Transverse colon (tissue), 4 donors: ENCODE measurements at regions not wholly inside any gene's neighbourhood (a gene's known extent, or its start where the extent isn't known, plus 50 kb on each side); places are given as distances from the start of the nearest gene placed in this dataset.

ENCODE experiments used
- POLR2A ChIP-seq: fragments of 450-650 bp; IDR thresholded peaks from one replicate; pipeline ENCODE4 v1.6.1; 2016; ENCODE audit warnings: antibody characterized with exemption, mild to moderate bottlenecking, moderate library complexity
- POLR2AphosphoS5 ChIP-seq, 3 donors: sonication (generic); formaldehyde crosslinking; IDR thresholded peaks; one replicate each; pipeline ENCODE4 v1.6.1; 2016; ENCODE audit warnings: antibody characterized with exemption in 3 of 3
- TF ChIP-seq, protein P1 (sequence below), 5 experiments: fragments of 200-600 bp in 3 of 5; fragments of 450-650 bp in 2 of 5; sonication (generic) in 3 of 5; IDR thresholded peaks; 1 replicate in 2 of 5; 2 replicates in 3 of 5; pipeline ENCODE4 v1.5.1; 2016 to 2017; ENCODE audit warnings: antibody characterized with exemption in 5 of 5, inconsistent platforms in 3 of 5, mild to moderate bottlenecking in 2 of 5, moderate library complexity in 1 of 5

DNA sequence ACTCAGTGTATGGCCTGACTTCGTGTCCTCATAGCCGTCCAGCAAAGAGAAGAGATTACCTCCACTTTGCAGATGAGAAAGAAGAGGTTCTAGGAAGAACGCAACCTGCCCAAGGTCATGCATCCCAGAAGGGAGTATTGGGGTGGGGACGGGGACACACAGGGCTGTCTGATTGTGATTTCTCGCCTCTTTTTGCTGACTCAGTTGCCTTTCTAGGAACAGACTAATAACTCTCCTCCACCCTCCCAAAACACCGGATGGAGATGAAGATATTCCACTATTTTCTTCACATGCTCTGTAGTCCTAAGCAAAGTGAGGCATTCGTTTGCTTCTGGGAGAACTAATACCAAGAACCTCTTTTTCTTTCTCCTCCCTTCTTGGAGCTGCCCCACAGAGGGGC is 529.3 kb downstream of the MIAT start:
- TF ChIP-seq, protein P1, sequence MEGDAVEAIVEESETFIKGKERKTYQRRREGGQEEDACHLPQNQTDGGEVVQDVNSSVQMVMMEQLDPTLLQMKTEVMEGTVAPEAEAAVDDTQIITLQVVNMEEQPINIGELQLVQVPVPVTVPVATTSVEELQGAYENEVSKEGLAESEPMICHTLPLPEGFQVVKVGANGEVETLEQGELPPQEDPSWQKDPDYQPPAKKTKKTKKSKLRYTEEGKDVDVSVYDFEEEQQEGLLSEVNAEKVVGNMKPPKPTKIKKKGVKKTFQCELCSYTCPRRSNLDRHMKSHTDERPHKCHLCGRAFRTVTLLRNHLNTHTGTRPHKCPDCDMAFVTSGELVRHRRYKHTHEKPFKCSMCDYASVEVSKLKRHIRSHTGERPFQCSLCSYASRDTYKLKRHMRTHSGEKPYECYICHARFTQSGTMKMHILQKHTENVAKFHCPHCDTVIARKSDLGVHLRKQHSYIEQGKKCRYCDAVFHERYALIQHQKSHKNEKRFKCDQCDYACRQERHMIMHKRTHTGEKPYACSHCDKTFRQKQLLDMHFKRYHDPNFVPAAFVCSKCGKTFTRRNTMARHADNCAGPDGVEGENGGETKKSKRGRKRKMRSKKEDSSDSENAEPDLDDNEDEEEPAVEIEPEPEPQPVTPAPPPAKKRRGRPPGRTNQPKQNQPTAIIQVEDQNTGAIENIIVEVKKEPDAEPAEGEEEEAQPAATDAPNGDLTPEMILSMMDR (IDR thresholded peaks at IDR 0.05) = no peak
- TF ChIP-seq POLR2A = no peak
- TF ChIP-seq POLR2AphosphoS5 (IDR thresholded peaks at IDR 0.05) = no peak
